CD4-positive, CD25-positive, alpha-beta regulatory T cell (primary cell): ENCODE measurements at regions not wholly inside any gene's neighbourhood (a gene's known extent, or its start where the extent isn't known, plus 50 kb on each side); places are given as distances from the start of the nearest gene placed in this dataset.
"Not testable (repeated sequence)": the region's sequence is repeated elsewhere in the genome, so short reads cannot be mapped to it uniquely, and the experiment has no call there.

Experiments used
- ATAC-seq, 2 donors: fragments of 150-1000 bp; cut with Tn5 transposase; one replicate each; pipeline ENCODE4 v1.10.0; 2021; ENCODE audit warnings: low read depth in 2 of 2, moderate number of reproducible peaks in 2 of 2, moderate library complexity in 1 of 2
- DNase-seq, 3 donors: peaks; one replicate each; pipeline versions ENCODE4 v3.0.0 to v3.0.0-alpha.2; 2012 to 2022; ENCODE audit warnings: mixed read lengths in 1 of 3
- H3K27ac ChIP-seq: one replicate; pipeline ENCODE4 v1.7.0; 2013; ENCODE audit warnings: mild to moderate bottlenecking, low read length; ENCODE audit not compliant: insufficient read depth, poor library complexity, severe bottlenecking
- H3K27me3 ChIP-seq: one replicate; pipeline ENCODE4 v1.7.0; 2013; ENCODE audit warnings: low read length; ENCODE audit not compliant: control insufficient read depth, insufficient read depth
- H3K36me3 ChIP-seq: one replicate; pipeline ENCODE4 v1.7.0; 2013; ENCODE audit warnings: mild to moderate bottlenecking, low read length, moderate library complexity; ENCODE audit not compliant: control insufficient read depth, insufficient read depth
- H3K4me1 ChIP-seq: 2 replicates; pipeline ENCODE4 v1.7.0; 2013; ENCODE audit warnings: mild to moderate bottlenecking, low read length; ENCODE audit not compliant: insufficient read depth, control insufficient read depth, poor library complexity, severe bottlenecking
- H3K4me3 ChIP-seq: one replicate; pipeline ENCODE4 v1.7.0; 2013; ENCODE audit warnings: low read depth, mild to moderate bottlenecking, low read length, moderate library complexity
- H3K9me3 ChIP-seq, 2 experiments: 1 replicate in 1 of 2; 2 replicates in 1 of 2; pipeline ENCODE4 v1.7.0; 2013; ENCODE audit warnings: low read length in 2 of 2, mild to moderate bottlenecking in 1 of 2, moderate library complexity in 1 of 2; ENCODE audit not compliant: control insufficient read depth in 2 of 2
- H3K27ac Mint-ChIP-seq, 3 donors: one replicate each; pipeline ENCODE4 v1.8.0; 2020 to 2022; ENCODE audit warnings: mild to moderate bottlenecking in 3 of 3, mixed read lengths in 3 of 3, moderate library complexity in 2 of 3
- H3K27me3 Mint-ChIP-seq: one replicate; pipeline ENCODE4 v1.8.0; 2022; ENCODE audit warnings: mild to moderate bottlenecking, mixed read lengths
- H3K36me3 Mint-ChIP-seq: one replicate; pipeline ENCODE4 v1.8.0; 2020; ENCODE audit warnings: mixed read lengths
- H3K4me1 Mint-ChIP-seq, 4 donors: one replicate each; pipeline ENCODE4 v1.8.0; 2020 to 2022; ENCODE audit warnings: mixed read lengths in 4 of 4, mild to moderate bottlenecking in 1 of 4
- H3K4me3 Mint-ChIP-seq, 4 donors: one replicate each; pipeline ENCODE4 v1.8.0; 2020 to 2022; ENCODE audit warnings: mild to moderate bottlenecking in 4 of 4, mixed read lengths in 4 of 4, moderate library complexity in 3 of 4
- H3K9me3 Mint-ChIP-seq, 7 donors: one replicate each; pipeline ENCODE4 v1.8.0; 2020 to 2022; ENCODE audit warnings: mixed read lengths in 7 of 7, mild to moderate bottlenecking in 3 of 7, moderate library complexity in 2 of 7

- no peaks in the 10 kb centered on the region for H3K36me3 ChIP-seq
- Mint-ChIP-seq H3K27me3 (no peaks in the 10 kb centered on the region), H3K36me3 (no peaks in the 10 kb centered on the region), H3K4me3 (peak overlapping the region in 1 of 4 donors; percentile 22), H3K27ac (no peak overlapping the region), H3K4me1 (peaks cover 7 to 31% (median 15%) of the 10 kb centered on the region in 4 donors), H3K9me3 (peaks cover 0 to 2% (median 0%) of the 10 kb centered on the region in 7 donors)
- DNase-seq (no peak), ATAC-seq (no peak)
- H3K27me3 ChIP-seq: peaks cover 2% of the 10 kb centered on the region
- H3K9me3 ChIP-seq: no peaks in the 10 kb centered on the region
- H3K4me3 ChIP-seq: no peak overlapping the region
- H3K27ac ChIP-seq: no peak overlapping the region
- peaks cover 10% of the 10 kb centered on the region for H3K4me1 ChIP-seq
These were observed 77.3 kb upstream of the LTA4H start for GRCh38 chr12:96112733-96113132.

DNA sequence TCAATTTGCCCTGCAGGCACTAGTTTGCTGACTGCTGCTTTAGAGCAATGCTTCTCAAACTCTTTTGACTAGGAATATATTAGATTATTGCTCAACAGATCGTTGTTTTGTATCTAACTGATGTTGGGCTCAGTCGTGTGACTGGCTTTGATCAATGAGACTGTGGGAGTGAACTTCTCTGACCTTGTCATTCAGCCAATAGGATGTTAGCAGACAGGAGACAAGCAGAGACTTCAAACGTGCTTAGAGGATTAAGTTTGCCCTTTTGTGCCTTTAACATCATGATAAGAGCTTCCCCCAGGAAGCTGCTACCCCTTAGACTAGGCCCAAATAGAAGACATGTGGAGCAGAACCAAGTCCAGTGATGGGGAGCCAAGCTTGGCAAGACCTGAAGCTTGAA is 76.7 kb upstream of the ELK3 start:
- Histone ChIP-seq H3K27me3 (peaks cover 2% of the 10 kb centered on the region), H3K4me3 (no peak overlapping the region), H3K27ac (no peak overlapping the region), H3K9me3 (no peaks in the 10 kb centered on the region), H3K36me3 (no peaks in the 10 kb centered on the region), H3K4me1 (no peaks in the 10 kb centered on the region)
- no peaks in the 10 kb centered on the region for H3K9me3 Mint-ChIP-seq
- ATAC-seq (no peak), DNase-seq (peak in 1 of 3 donors; percentile 41)
- peaks cover 0 to 11% (median 4%) of the 10 kb centered on the region in 4 donors for H3K4me1 Mint-ChIP-seq
- H3K27me3 Mint-ChIP-seq: peaks cover 4% of the 10 kb centered on the region
- H3K4me3 Mint-ChIP-seq: no peak overlapping the region
- H3K27ac Mint-ChIP-seq: peak overlapping the region in 2 of 3 donors; percentile 43 to 72
- no peaks in the 10 kb centered on the region for H3K36me3 Mint-ChIP-seq

- H3K4me3 Mint-ChIP-seq: no peak overlapping the region
- H3K4me1 Mint-ChIP-seq: peaks cover 0 to 9% (median 4%) of the 10 kb centered on the region in 4 donors
- no peaks in the 10 kb centered on the region for H3K36me3 ChIP-seq
- H3K4me1 ChIP-seq: no peaks in the 10 kb centered on the region
- no peak overlapping the region for H3K4me3 ChIP-seq
- no peaks in the 10 kb centered on the region for H3K36me3 Mint-ChIP-seq
- H3K27ac ChIP-seq: no peak overlapping the region
- ATAC-seq (peak; percentile 67 to 74), DNase-seq (no peak)
- no peaks in the 10 kb centered on the region for H3K9me3 ChIP-seq
- no peaks in the 10 kb centered on the region for H3K27me3 ChIP-seq
- H3K9me3 Mint-ChIP-seq: no peaks in the 10 kb centered on the region
- H3K27ac Mint-ChIP-seq: peak overlapping the region in 1 of 3 donors; percentile 26
- peaks cover 4% of the 10 kb centered on the region for H3K27me3 Mint-ChIP-seq
These were observed 73.6 kb upstream of the ELK3 start for GRCh38 chr12:96120359-96121100.

DNA sequence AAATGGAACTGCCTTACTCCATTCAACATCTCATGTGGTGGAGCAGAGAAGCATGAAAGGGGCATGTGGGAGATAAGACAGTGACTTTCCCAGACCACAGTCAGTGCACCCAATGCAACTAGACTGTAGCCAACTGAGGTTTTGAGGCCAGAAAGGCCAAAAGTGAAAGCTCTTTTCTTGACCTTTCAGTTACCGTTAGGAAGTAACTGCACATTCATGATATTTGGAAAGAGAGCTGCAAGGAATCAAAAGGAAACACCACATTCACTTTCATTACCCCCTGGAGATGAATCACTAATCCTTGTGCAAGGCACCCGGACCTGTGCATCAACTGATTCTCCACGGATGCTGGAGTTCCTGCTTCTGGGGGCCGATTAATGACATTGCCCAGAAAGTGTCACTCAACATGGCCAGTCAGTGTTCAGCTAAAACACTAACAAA is 72.9 kb upstream of the ELK3 start:
- no peak for DNase-seq
- peak; percentile 24 to 45 for ATAC-seq
- no peak overlapping the region for H3K4me3 Mint-ChIP-seq

DNA sequence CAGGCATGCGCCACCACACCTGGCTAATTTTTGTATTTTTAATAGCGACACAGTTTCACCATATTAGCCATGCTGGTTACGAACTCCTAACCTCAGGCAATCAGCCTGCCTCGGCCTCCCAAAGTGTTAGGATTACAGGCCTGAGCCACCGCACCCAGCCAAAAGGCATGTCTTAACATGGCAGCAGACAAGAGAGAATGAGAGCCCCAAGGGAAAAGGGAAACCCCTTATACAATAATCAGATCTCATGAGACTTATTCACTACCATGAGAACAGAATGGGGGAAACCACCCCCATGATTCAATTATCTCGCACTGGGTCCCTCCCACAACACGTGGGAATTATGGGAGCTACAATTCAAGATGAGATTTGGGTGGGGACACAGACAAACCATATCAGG is 65.9 kb upstream of the ELK3 start:
- H3K9me3 Mint-ChIP-seq, H3K27me3 ChIP-seq, H3K27ac ChIP-seq, H3K4me1 Mint-ChIP-seq, ATAC-seq, DNase-seq, H3K27ac Mint-ChIP-seq, H3K4me3 ChIP-seq, H3K36me3 Mint-ChIP-seq, H3K36me3 ChIP-seq, H3K9me3 ChIP-seq, H3K4me3 Mint-ChIP-seq, H3K4me1 ChIP-seq: not testable (repeated sequence)
- H3K27me3 Mint-ChIP-seq: peaks cover 20% of the 10 kb centered on the region

More for the DNA sequence above, 72.9 kb upstream of the ELK3 start:
- Mint-ChIP-seq H3K9me3 (no peaks in the 10 kb centered on the region), H3K4me1 (peaks cover 0 to 9% (median 4%) of the 10 kb centered on the region in 4 donors), H3K27ac (no peak overlapping the region), H3K36me3 (no peaks in the 10 kb centered on the region), H3K27me3 (peaks cover 4% of the 10 kb centered on the region)
- no peak overlapping the region for H3K27ac ChIP-seq
- H3K4me3 ChIP-seq: no peak overlapping the region
- no peaks in the 10 kb centered on the region for H3K4me1 ChIP-seq
- H3K9me3 ChIP-seq: no peaks in the 10 kb centered on the region
- no peaks in the 10 kb centered on the region for H3K36me3 ChIP-seq
- no peaks in the 10 kb centered on the region for H3K27me3 ChIP-seq

GRCh38 chr12:96130396-96131059 is 63.6 kb upstream of the ELK3 start:
- DNase-seq (no peak), ATAC-seq (no peak)
- no peak overlapping the region for H3K4me3 Mint-ChIP-seq
- no peaks in the 10 kb centered on the region for H3K36me3 Mint-ChIP-seq
- no peaks in the 10 kb centered on the region for H3K36me3 ChIP-seq
- H3K27ac Mint-ChIP-seq: peak overlapping the region in 1 of 3 donors; percentile 11
- no peak overlapping the region for H3K4me3 ChIP-seq
- peaks cover 20% of the 10 kb centered on the region for H3K27me3 Mint-ChIP-seq
- no peak overlapping the region for H3K27ac ChIP-seq
- no peaks in the 10 kb centered on the region for H3K4me1 ChIP-seq
- no peaks in the 10 kb centered on the region for H3K27me3 ChIP-seq
- H3K9me3 ChIP-seq: no peaks in the 10 kb centered on the region
- H3K4me1 Mint-ChIP-seq: peaks cover 0 to 11% (median 2%) of the 10 kb centered on the region in 4 donors
- H3K9me3 Mint-ChIP-seq: peaks cover 0 to 1% (median 0%) of the 10 kb centered on the region in 7 donors

DNA sequence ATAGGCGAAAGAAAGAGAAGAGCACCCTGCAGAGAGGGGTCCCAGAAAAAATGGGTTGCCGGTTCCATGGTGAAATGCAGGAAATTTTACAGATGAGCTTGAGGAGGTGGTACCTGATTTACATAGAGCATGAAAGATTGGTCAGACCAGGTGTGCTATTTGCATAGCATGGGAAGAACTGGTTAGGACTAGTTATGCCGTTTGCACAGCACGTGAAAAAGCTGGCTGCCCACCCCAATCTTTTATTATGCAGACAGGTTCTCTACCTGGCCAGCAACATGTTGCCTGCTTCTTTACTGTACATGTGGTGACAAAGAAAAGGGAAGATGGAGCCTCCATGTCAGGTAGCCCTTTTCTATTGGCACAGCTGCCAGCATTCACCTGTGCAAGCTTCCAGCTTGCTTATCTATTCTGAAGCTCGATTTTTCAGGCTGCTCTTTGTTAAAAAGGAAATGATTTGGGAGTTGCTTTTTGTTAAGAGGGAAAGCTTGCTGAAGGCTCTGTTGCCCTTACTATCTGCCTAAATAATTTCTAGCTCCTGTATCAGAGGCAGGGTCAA is 62.9 kb upstream of the ELK3 start:
- Mint-ChIP-seq H3K27me3 (peaks cover 20% of the 10 kb centered on the region), H3K9me3 (peaks cover 0 to 1% (median 0%) of the 10 kb centered on the region in 7 donors), H3K27ac (peak overlapping the region in 1 of 3 donors; percentile 11), H3K36me3 (no peaks in the 10 kb centered on the region), H3K4me1 (peaks cover 0 to 11% (median 2%) of the 10 kb centered on the region in 4 donors), H3K4me3 (peak overlapping the region in 1 of 4 donors; percentile 13)
- no peaks in the 10 kb centered on the region for H3K9me3 ChIP-seq
- no peaks in the 10 kb centered on the region for H3K4me1 ChIP-seq
- no peak for ATAC-seq
- H3K36me3 ChIP-seq: no peaks in the 10 kb centered on the region
- DNase-seq: no peak
- no peak overlapping the region for H3K4me3 ChIP-seq
- no peak overlapping the region for H3K27ac ChIP-seq
- H3K27me3 ChIP-seq: no peaks in the 10 kb centered on the region
